Tibial artery (tissue), 4 donors: ENCODE measurements at regions not wholly inside any gene's neighbourhood (a gene's known extent, or its start where the extent isn't known, plus 50 kb on each side); places are given as distances from the start of the nearest gene placed in this dataset.

ENCODE experiments used
- DNase-seq, 2 donors: peaks; one replicate each; pipeline ENCODE4 v3.0.0-alpha.2; 2019
- H3K27ac ChIP-seq, 2 donors: fragments of 200-600 bp; sonication (generic) in 1 of 2; 1 replicate in 1 of 2; 2 replicates in 1 of 2; pipeline ENCODE4 v1.5.1; 2018 to 2019; ENCODE audit warnings: mild to moderate bottlenecking in 1 of 2
- H3K27me3 ChIP-seq, 2 donors: fragments of 200-600 bp; sonication (generic) in 1 of 2; one replicate each; pipeline versions ENCODE4 v1.5.1 to v1.6.0; 2016 to 2019
- H3K36me3 ChIP-seq, 3 donors: fragments of 200-600 bp; sonication (generic) in 2 of 3; one replicate each; pipeline ENCODE4 v1.5.1; 2016 to 2019; ENCODE audit warnings: mild to moderate bottlenecking in 2 of 3
- H3K4me1 ChIP-seq, 4 donors: fragments of 200-600 bp; sonication (generic) in 2 of 4; 1 replicate in 3 of 4; 2 replicates in 1 of 4; pipeline ENCODE4 v1.5.1; 2016 to 2019
- H3K4me3 ChIP-seq, 2 donors: fragments of 200-600 bp; sonication (generic) in 1 of 2; 1 replicate in 1 of 2; 2 replicates in 1 of 2; pipeline ENCODE4 v1.5.1; 2018 to 2019; ENCODE audit warnings: mild to moderate bottlenecking in 2 of 2
- H3K9me3 ChIP-seq, 3 donors: fragments of 200-600 bp; sonication (generic) in 1 of 3; one replicate each; pipeline ENCODE4 v1.5.1; 2016 to 2019
- intact Hi-C: fragments of 100-400 bp; cut with DNase I; formaldehyde crosslinking; loops from one replicate; pipeline ENCODE4 v1.15.0; 2023; ENCODE audit warnings: low total_unique reads
- TF ChIP-seq, protein P1 (sequence below), 2 experiments: fragments of 200-600 bp in 1 of 2; fragments of 450-650 bp in 1 of 2; IDR thresholded peaks; one replicate each; pipeline ENCODE4 v1.5.1; 2017 to 2019; ENCODE audit warnings: antibody characterized with exemption in 2 of 2, mild to moderate bottlenecking in 1 of 2, moderate library complexity in 1 of 2

DNA sequence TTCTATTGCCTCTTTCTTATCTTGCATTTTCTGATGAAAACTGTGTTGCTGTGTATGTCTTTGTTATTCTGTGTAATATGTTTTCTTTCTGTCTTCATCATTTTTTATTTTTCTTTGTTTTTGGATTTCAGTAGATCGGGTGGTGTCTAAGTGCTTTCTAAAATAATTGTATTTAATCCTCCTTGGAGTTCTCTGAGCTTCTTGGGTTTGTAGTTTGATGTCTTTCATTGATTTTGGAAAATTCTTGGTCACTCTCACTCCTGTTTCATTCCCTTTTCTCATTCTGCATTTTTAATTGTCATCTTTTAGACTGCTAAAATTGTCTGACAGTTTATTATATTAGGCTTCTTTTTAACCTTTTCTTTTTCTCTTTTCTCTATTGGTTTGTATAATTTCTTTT, 560.5 kb downstream of the IRX1 start:
- TF ChIP-seq, protein P1, sequence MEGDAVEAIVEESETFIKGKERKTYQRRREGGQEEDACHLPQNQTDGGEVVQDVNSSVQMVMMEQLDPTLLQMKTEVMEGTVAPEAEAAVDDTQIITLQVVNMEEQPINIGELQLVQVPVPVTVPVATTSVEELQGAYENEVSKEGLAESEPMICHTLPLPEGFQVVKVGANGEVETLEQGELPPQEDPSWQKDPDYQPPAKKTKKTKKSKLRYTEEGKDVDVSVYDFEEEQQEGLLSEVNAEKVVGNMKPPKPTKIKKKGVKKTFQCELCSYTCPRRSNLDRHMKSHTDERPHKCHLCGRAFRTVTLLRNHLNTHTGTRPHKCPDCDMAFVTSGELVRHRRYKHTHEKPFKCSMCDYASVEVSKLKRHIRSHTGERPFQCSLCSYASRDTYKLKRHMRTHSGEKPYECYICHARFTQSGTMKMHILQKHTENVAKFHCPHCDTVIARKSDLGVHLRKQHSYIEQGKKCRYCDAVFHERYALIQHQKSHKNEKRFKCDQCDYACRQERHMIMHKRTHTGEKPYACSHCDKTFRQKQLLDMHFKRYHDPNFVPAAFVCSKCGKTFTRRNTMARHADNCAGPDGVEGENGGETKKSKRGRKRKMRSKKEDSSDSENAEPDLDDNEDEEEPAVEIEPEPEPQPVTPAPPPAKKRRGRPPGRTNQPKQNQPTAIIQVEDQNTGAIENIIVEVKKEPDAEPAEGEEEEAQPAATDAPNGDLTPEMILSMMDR (IDR thresholded peaks at IDR 0.05): no peak
- no peaks in the 10 kb centered on the region for H3K4me1 ChIP-seq
- no peak overlapping the region for H3K27ac ChIP-seq
- H3K27me3 ChIP-seq: no peaks in the 10 kb centered on the region
- no peaks in the 10 kb centered on the region for H3K9me3 ChIP-seq
- intact Hi-C loops: no loop called here
- DNase-seq: no peak
- no peak overlapping the region for H3K4me3 ChIP-seq
- H3K36me3 ChIP-seq: no peaks in the 10 kb centered on the region

DNA sequence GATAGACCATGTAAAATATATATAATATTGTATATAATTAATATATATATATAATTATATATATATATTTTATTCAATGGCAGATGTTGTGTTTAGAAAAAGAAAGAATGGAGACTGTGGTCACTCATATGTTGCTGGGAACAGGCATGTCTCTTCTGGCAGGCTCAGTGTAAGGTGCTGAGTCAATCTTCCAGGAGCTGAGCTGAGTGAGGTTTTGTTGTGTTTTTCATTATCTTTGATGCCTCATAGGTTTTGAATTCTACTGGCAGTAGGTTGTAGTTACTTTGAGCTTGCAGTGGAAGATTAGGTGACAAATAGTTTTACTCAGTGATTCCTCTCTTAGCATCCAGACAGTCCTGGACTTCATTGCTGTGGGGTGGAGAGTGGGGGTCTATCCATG, 561.3 kb downstream of the IRX1 start:
- no peaks in the 10 kb centered on the region for H3K36me3 ChIP-seq
- no peaks in the 10 kb centered on the region for H3K9me3 ChIP-seq
- intact Hi-C loops: no loop called here
- TF ChIP-seq, protein P1 (IDR thresholded peaks at IDR 0.05): no peak
- H3K27me3 ChIP-seq: no peaks in the 10 kb centered on the region
- DNase-seq: no peak
- no peak overlapping the region for H3K4me3 ChIP-seq
- H3K27ac ChIP-seq: no peak overlapping the region
- no peaks in the 10 kb centered on the region for H3K4me1 ChIP-seq

DNA sequence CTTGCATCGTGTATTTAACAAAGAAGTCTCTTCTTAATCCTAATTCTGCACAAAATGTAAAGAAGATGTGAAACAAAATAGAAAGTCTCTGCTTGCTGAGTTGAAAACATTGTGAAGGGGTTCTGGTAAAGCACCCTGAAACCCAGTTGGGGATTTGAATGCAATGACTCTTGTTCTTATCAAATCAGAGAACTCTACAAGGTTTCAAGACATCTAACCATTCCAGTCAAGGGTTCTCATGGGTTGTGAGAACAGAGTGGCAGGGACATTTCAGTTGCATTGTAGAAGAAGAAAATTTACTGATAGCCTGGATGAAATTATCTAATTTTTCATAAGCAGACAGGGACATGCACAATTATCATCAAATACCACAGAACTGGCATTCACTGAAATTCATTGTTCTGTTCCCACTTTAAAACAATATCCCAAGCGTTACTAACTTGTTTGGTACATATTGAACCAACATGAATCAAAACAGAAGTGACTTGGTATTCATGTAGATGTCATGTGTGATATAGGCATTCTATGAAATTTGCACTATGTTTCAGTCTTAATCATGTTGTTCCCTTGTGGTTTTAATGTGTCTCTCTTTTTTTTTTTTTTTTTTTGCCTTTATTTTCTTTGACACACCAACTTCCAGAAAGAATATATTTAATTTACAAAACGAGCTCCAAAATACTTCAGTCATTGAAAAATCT, 563.3 kb downstream of the IRX1 start:
- Histone ChIP-seq H3K27ac (no peak overlapping the region), H3K4me3 (no peak overlapping the region), H3K9me3 (no peaks in the 10 kb centered on the region), H3K27me3 (no peaks in the 10 kb centered on the region), H3K36me3 (no peaks in the 10 kb centered on the region), H3K4me1 (no peaks in the 10 kb centered on the region)
- TF ChIP-seq, protein P1 (IDR thresholded peaks at IDR 0.05): no peak
- no peak for DNase-seq
- intact Hi-C loops: no loop called here

DNA sequence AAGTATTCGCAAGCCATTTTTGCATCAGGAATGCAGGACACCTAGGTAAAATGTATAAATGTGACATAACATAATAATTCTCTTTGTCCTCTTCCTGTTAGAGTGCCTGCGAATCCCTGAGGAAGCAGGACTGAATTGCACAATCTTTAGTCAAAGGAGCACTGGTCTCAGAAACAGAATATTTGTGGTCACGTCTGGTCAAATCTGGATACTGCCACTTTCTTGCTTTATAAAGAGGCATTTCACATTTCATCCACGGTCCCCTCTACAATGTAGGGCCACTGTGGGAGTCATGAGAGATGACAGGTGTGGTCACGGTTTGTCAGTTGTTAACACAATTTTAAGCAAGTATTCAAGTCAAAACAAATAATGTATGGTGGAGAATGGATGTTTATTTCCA, 564.0 kb downstream of the IRX1 start:
- Histone ChIP-seq H3K4me3 (no peak overlapping the region), H3K9me3 (no peaks in the 10 kb centered on the region), H3K4me1 (no peaks in the 10 kb centered on the region), H3K27ac (no peak overlapping the region), H3K27me3 (no peaks in the 10 kb centered on the region), H3K36me3 (no peaks in the 10 kb centered on the region)
- no peak for DNase-seq
- TF ChIP-seq, protein P1 (IDR thresholded peaks at IDR 0.05): no peak
- intact Hi-C loops: no loop called here

DNA sequence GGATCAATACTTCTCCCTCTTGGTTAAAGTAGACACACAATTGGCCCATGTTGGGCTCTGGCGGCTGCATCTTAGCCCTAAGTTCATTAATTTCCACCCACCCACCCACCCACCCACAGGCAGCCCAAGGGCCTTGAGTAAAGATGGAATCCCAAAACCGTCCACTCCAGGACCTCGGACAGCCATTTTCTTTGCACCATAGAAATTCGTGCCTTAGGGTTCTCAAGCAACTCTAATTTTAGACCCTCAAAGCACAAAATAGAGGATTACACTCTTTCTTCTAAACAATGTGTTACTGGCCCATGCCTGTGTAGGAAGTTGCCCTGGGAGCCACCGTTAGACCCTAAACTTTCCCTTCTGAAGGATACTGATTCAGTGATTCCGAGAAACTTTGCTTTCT, 568.5 kb downstream of the IRX1 start:
- Histone ChIP-seq H3K27me3 (no peaks in the 10 kb centered on the region), H3K9me3 (no peaks in the 10 kb centered on the region), H3K4me3 (no peak overlapping the region), H3K4me1 (no peaks in the 10 kb centered on the region), H3K27ac (no peak overlapping the region), H3K36me3 (no peaks in the 10 kb centered on the region)
- TF ChIP-seq, protein P1 (IDR thresholded peaks at IDR 0.05): no peak
- DNase-seq: no peak
- intact Hi-C loops: no loop called here

DNA sequence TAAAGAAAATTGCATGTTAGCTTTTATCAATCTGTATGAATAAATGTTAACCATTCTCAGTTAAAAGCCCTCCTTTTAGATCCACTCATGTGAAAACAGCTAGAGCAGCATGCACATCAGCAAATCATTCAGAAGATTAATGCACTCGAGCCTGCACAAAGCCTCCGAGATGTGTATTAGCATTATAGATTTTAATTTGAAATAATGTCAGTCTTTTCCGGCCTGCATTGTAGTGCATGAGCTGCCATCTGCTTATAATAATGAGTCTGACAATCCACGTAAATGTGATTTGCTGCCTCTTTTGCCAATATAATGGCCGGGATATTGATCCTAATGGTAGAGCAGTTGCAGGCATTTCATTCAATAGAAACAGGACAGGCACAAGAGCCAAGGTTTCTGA, 585.1 kb downstream of the IRX1 start:
- Histone ChIP-seq H3K4me3 (no peak overlapping the region), H3K9me3 (no peaks in the 10 kb centered on the region), H3K36me3 (no peaks in the 10 kb centered on the region), H3K27ac (no peak overlapping the region), H3K27me3 (no peaks in the 10 kb centered on the region), H3K4me1 (no peaks in the 10 kb centered on the region)
- DNase-seq: no peak
- intact Hi-C loops: no loop called here
- TF ChIP-seq, protein P1 (IDR thresholded peaks at IDR 0.05): no peak
